ENCODE measurements at regions not wholly inside any gene's neighbourhood (a gene's known extent, or its start where the extent isn't known, plus 50 kb on each side); places are given as distances from the start of the nearest gene placed in this dataset.

- no peak for DNase-seq (ENCODE audit: extremely low read depth, low read depth)
These were observed 339.6 kb upstream of the DCC start for GRCh38 chr18:52000435-52000834.

- DNase-seq (ENCODE audit: extremely low read depth, low read depth), result no peak
These were observed 338.9 kb upstream of the DCC start for GRCh38 chr18:52001106-52001505.

- no peak for DNase-seq (ENCODE audit: extremely low read depth, low read depth)
These were observed 337.4 kb upstream of the DCC start for GRCh38 chr18:52002600-52002999.

- no peak for DNase-seq (ENCODE audit: extremely low read depth, low read depth)
These were observed 332.9 kb upstream of the DCC start for GRCh38 chr18:52007105-52007504.

- no peak for DNase-seq (ENCODE audit: extremely low read depth, low read depth)
These were observed 331.7 kb upstream of the DCC start for GRCh38 chr18:52008330-52008729.

GRCh38 chr18:52008736-52009135 is 331.3 kb upstream of the DCC start:
- DNase-seq (ENCODE audit: extremely low read depth, low read depth), result no peak

- no peak for DNase-seq (ENCODE audit: extremely low read depth, low read depth)
These were observed 330.0 kb upstream of the DCC start for GRCh38 chr18:52009958-52010357.

GRCh38 chr18:52045946-52046675 is 293.9 kb upstream of the DCC start:
- DNase-seq (ENCODE audit: extremely low read depth, low read depth), result no peak

GRCh38 chr18:52046842-52047241 is 293.2 kb upstream of the DCC start:
- DNase-seq (ENCODE audit: extremely low read depth, low read depth), result no peak

GRCh38 chr18:52054324-52054723 is 285.7 kb upstream of the DCC start:
- DNase-seq (ENCODE audit: extremely low read depth, low read depth), result no peak

GRCh38 chr18:52060607-52061304 is 279.2 kb upstream of the DCC start:
- DNase-seq (ENCODE audit: extremely low read depth, low read depth), result no peak

GRCh38 chr18:52063923-52064322 is 276.1 kb upstream of the DCC start:
- DNase-seq (ENCODE audit: extremely low read depth, low read depth), result no peak

GRCh38 chr18:52069201-52069600 is 270.8 kb upstream of the DCC start:
- no peak for DNase-seq (ENCODE audit: extremely low read depth, low read depth)

GRCh38 chr18:52070291-52070756 is 269.7 kb upstream of the DCC start:
- no peak for DNase-seq (ENCODE audit: extremely low read depth, low read depth)

GRCh38 chr18:52077251-52077983 is 262.6 kb upstream of the DCC start:
- no peak for DNase-seq (ENCODE audit: extremely low read depth, low read depth)

- DNase-seq (ENCODE audit: extremely low read depth, low read depth), result no peak
These were observed 257.8 kb upstream of the DCC start for GRCh38 chr18:52082246-52082645.

- no peak for DNase-seq (ENCODE audit: extremely low read depth, low read depth)
These were observed 252.9 kb upstream of the DCC start for GRCh38 chr18:52087140-52087539.

GRCh38 chr18:52090005-52090404 is 250.0 kb upstream of the DCC start:
- no peak for DNase-seq (ENCODE audit: extremely low read depth, low read depth)

- no peak for DNase-seq (ENCODE audit: extremely low read depth, low read depth)
These were observed 246.8 kb upstream of the DCC start for GRCh38 chr18:52093171-52093570.

- no peak for DNase-seq (ENCODE audit: extremely low read depth, low read depth)
These were observed 221.3 kb upstream of the DCC start for GRCh38 chr18:52118684-52119083.

- DNase-seq (ENCODE audit: extremely low read depth, low read depth), result no peak
These were observed 209.2 kb upstream of the DCC start for GRCh38 chr18:52130624-52131301.

All from NCI-H460 (cell line).